B cell (primary cell): ENCODE measurements at regions not wholly inside any gene's neighbourhood (a gene's known extent, or its start where the extent isn't known, plus 50 kb on each side); places are given as distances from the start of the nearest gene placed in this dataset.

Source experiments
- EZH2 ChIP-seq: IDR thresholded peaks from 2 replicates; pipeline ENCODE4 v1.6.1; 2012; ENCODE audit warnings: borderline replicate concordance, low read depth, mild to moderate bottlenecking, moderate library complexity, low read length; ENCODE audit not compliant: insufficient read depth, poor library complexity, severe bottlenecking
- TF ChIP-seq, protein P1 (sequence below): fragments of 200-600 bp; IDR thresholded peaks from one replicate; pipeline ENCODE4 v1.8.0; 2022; ENCODE audit warnings: antibody characterized with exemption, mild to moderate bottlenecking

DNA sequence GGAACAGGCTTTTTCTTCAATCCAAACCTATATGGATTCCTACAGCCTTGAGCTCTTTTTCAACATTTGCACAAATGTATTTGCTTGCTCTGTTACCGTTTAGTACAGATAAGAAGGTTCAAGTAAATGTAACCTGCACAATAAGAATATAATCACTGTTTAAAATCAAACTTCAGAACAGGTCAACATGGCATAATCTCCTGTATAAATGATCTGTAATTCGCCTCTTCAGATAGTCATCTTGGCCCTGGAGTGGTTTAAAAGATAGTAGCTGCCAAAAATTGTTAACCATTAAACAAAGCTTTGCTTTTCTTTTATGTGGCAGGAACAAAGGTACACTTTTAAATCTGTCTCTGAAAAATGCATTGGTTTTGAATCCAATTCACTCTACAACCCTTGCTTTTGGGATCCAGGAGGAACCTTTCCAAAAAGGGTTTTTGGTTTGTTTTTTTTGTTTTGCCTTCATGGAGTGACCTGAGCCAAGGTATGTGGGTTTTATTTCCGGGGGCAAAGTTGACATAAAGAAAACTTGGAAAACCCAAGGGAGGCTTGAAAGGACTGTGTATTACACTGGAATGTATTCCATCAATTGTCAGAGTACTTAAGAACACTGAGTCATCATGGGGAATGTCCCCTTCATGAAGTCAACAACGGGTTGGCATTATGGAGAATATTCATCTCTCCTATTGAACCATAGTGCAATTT lies 210.4 kb upstream of the HCCS start:
- TF ChIP-seq, protein P1, sequence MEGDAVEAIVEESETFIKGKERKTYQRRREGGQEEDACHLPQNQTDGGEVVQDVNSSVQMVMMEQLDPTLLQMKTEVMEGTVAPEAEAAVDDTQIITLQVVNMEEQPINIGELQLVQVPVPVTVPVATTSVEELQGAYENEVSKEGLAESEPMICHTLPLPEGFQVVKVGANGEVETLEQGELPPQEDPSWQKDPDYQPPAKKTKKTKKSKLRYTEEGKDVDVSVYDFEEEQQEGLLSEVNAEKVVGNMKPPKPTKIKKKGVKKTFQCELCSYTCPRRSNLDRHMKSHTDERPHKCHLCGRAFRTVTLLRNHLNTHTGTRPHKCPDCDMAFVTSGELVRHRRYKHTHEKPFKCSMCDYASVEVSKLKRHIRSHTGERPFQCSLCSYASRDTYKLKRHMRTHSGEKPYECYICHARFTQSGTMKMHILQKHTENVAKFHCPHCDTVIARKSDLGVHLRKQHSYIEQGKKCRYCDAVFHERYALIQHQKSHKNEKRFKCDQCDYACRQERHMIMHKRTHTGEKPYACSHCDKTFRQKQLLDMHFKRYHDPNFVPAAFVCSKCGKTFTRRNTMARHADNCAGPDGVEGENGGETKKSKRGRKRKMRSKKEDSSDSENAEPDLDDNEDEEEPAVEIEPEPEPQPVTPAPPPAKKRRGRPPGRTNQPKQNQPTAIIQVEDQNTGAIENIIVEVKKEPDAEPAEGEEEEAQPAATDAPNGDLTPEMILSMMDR, result no peak
- no peak for TF ChIP-seq EZH2
